ENCODE measurements at regions not wholly inside any gene's neighbourhood (a gene's known extent, or its start where the extent isn't known, plus 50 kb on each side); places are given as distances from the start of the nearest gene placed in this dataset.

DNA sequence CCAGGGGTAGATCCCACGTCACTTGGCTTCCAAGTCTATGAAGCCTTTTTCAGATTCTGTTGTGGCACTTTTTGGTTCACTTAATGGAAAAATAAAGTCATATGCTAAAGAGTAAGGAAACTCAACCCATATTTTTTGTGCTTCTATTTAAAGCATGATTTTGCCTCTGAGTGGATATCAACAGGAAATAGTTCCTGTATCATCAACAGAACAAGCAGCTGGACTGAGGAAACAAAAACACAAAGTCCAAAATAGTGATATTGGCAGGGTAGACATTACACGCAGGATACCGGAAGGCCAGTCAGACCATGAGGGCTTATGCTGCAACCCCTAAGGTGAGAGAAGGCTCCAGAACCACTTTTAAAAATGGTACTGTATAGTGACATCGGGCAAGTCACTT, 248.3 kb upstream of the ANO5 start:
- TF ChIP-seq, protein P1, sequence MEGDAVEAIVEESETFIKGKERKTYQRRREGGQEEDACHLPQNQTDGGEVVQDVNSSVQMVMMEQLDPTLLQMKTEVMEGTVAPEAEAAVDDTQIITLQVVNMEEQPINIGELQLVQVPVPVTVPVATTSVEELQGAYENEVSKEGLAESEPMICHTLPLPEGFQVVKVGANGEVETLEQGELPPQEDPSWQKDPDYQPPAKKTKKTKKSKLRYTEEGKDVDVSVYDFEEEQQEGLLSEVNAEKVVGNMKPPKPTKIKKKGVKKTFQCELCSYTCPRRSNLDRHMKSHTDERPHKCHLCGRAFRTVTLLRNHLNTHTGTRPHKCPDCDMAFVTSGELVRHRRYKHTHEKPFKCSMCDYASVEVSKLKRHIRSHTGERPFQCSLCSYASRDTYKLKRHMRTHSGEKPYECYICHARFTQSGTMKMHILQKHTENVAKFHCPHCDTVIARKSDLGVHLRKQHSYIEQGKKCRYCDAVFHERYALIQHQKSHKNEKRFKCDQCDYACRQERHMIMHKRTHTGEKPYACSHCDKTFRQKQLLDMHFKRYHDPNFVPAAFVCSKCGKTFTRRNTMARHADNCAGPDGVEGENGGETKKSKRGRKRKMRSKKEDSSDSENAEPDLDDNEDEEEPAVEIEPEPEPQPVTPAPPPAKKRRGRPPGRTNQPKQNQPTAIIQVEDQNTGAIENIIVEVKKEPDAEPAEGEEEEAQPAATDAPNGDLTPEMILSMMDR (conservative IDR thresholded peaks at IDR 0.05; ENCODE audit: low read length), result no peak
- no peak for TF ChIP-seq EZH2phosphoT487 (IDR thresholded peaks at IDR 0.05; ENCODE audit: borderline replicate concordance, low read depth, low read length)
